Upper lobe of left lung (tissue), 4 donors: ENCODE measurements at regions not wholly inside any gene's neighbourhood (a gene's known extent, or its start where the extent isn't known, plus 50 kb on each side); places are given as distances from the start of the nearest gene placed in this dataset.

Source experiments
- CTCF ChIP-seq, 6 experiments: fragments of 450-650 bp in 4 of 6; fragments of 200-600 bp in 2 of 6; sonication (generic) in 2 of 6; IDR thresholded peaks; one replicate each; pipeline ENCODE4 v1.5.1; 2016 to 2019; ENCODE audit warnings: antibody characterized with exemption in 6 of 6
- EP300 ChIP-seq, 4 donors: sonication (generic); formaldehyde crosslinking; IDR thresholded peaks; one replicate each; pipeline ENCODE4 v1.5.1; 2017; ENCODE audit warnings: antibody characterized with exemption in 4 of 4, control low read depth in 2 of 4
- POLR2A ChIP-seq, 4 donors: fragments of 450-650 bp; IDR thresholded peaks; one replicate each; pipeline ENCODE4 v1.5.1; 2016 to 2017; ENCODE audit warnings: antibody characterized with exemption in 4 of 4, mild to moderate bottlenecking in 2 of 4
- POLR2AphosphoS5 ChIP-seq, 2 donors: sonication (generic); formaldehyde crosslinking; IDR thresholded peaks; one replicate each; pipeline ENCODE4 v1.5.1; 2017; ENCODE audit warnings: antibody characterized with exemption in 2 of 2

GRCh38 chr13:44651724-44652123 is 75.6 kb upstream of the TSC22D1 start:
- TF ChIP-seq CTCF (IDR thresholded peaks at IDR 0.05) (no peak), EP300 (IDR thresholded peaks at IDR 0.05) (no peak), POLR2A (IDR thresholded peaks at IDR 0.05) (no peak), POLR2AphosphoS5 (IDR thresholded peaks at IDR 0.05) (no peak)
